ENCODE measurements at regions not wholly inside any gene's neighbourhood (a gene's known extent, or its start where the extent isn't known, plus 50 kb on each side); places are given as distances from the start of the nearest gene placed in this dataset.

DNA sequence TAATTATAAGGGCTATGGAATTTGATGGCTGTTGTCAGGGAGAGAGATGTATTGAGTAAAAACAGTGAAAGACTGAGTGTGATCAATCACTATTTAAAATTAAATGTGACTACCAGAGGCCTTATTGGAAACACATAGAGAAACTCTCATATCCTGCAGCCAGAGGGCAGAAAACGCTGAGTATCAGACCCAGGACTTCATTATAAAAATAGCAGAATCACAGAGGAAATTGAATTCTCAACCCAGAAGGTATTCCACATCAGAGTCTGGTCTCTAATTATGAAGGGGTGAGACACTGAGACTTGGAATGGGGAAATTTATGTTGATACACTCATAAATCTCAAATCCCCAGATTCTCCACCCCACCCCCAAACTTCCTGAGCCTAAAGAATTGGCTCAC, 69.5 kb upstream of the IL6 start:
- no peak for DNase-seq (ENCODE audit: low read depth)

- no peak for DNase-seq (ENCODE audit: low read depth)
Observed at GRCh38 chr7:22655781-22656180, 71.2 kb upstream of the IL6 start.

GRCh38 chr7:22654831-22655230, 72.2 kb upstream of the IL6 start:
- DNase-seq (ENCODE audit: low read depth) = no peak

GRCh38 chr7:22653951-22654350, 73.0 kb upstream of the IL6 start:
- DNase-seq (ENCODE audit: low read depth) = no peak

GRCh38 chr7:22651534-22652243, 75.3 kb upstream of the IL6 start:
- DNase-seq (ENCODE audit: low read depth) = no peak

- no peak for DNase-seq (ENCODE audit: low read depth)
Observed at GRCh38 chr7:22651036-22651435, 76.0 kb upstream of the IL6 start.

- no peak for DNase-seq (ENCODE audit: low read depth)
Observed at GRCh38 chr7:22649686-22650085, 77.3 kb upstream of the IL6 start.

DNA sequence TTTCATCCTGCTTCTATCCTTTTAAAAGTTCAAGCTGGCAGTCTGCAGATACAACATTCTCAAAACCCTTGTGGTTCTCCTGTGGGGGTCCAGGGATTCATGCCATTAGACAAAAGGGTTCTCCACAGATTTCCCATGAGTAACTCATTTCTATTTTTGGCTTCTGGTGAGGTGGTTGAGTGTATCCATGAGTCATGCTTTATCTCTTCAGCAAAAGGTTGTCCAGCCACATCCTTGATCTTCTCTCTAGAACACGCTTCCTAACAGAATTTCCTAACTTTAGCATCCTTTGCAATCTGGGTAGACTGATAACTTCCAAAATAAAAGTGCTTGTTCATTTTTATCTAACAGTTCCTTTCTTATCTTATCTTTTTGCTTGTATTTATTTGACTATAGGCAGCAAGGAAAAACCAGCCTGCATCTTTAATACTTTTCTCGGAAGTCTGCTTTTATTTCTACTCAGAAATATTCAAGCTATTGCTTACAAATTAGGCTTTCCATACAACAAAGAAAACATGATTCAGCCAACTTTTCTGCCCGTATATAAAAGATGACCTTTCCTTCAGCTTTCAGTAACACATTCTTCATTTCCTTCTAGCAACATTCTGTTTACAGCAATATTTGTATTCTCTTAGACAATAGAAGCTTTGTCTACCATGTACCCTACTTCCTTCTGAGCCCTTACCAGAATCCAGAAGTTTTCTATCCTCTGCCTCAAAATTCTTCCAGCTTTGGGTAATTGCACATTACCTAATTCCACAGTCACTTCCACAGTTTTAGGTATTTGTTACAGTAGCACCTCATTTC, 79.3 kb upstream of the IL6 start:
- DNase-seq (ENCODE audit: low read depth) = no peak

DNA sequence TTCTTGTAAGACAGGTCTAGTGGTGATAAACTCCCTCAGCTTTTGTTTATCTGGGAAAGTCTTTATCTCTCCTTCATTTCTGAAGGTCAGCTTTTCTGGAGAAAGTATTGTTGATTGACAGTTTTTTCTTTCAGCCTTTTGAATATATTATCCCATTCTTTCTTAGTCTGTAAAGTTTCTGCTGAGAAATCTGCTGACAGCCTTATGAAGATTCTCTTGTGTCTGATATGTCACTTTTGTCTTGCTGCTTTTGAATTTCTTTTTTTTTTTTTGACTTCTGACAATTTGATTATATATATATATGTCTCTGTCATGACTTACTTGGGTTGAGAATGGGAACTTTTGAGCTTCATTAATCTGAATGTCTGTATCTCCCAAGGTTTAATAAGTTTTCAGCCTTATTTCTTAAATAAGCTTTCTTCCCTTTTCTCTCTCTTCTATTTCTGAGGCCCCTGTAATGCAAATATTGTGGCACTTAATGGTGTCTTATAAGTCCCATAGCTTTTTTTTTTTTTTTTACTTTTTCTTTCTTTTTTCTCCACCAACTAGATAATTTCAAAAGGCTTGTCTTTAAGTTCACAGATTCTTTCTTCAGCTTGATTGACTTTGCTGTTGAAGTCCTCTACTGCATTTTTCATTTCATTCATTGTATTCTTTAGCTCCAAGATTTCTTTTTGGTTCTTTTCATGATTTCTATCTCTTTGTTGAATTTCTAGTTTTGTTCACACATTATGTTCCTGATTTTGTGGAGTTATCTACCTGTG, 81.4 kb upstream of the IL6 start:
- DNase-seq (ENCODE audit: low read depth) = no peak

DNA sequence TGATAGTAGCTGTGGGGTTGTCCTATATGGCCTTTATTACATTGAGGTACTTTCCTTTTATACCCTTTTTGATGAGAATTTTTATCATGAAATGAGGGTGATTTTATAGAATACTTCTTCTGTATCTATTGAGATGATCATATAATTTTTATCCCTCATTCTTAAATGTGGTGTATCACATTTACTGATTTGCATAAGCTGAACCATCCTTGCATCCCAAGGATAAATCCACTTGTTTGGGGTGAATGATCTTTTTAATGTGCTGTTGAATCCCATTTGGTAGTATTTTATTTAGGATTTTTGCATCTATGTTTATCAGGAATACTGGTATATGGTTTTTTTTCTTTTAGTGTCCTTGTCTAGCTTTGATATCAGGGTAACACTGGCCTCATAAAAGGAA, 84.5 kb upstream of the IL6 start:
- DNase-seq (ENCODE audit: low read depth) = no peak

- no peak for DNase-seq (ENCODE audit: low read depth)
Observed at GRCh38 chr7:22640269-22640668, 86.7 kb upstream of the IL6 start.

- DNase-seq (ENCODE audit: low read depth) = no peak
Observed at GRCh38 chr7:22639396-22639795, 87.6 kb upstream of the IL6 start.

DNA sequence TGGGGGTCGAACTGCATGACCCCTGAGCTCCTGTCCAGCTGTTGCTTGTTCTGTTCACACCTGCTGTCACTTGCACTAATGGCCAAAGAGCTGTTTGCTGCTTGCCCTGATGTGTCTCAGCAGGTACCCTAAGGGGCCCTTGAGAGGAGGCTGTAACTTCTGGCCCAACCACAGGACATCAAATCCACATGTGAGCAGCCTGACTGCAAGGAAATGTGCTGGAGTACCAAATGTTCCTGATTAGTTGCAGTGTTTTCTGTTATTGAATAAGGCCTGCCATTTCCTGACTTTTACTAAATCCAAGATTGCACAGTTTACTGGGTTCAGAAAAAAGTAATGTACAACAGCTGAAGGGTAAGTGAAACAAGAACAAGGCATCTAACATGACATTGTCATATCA, 91.7 kb upstream of the IL6 start:
- DNase-seq (ENCODE audit: low read depth) = no peak

DNA sequence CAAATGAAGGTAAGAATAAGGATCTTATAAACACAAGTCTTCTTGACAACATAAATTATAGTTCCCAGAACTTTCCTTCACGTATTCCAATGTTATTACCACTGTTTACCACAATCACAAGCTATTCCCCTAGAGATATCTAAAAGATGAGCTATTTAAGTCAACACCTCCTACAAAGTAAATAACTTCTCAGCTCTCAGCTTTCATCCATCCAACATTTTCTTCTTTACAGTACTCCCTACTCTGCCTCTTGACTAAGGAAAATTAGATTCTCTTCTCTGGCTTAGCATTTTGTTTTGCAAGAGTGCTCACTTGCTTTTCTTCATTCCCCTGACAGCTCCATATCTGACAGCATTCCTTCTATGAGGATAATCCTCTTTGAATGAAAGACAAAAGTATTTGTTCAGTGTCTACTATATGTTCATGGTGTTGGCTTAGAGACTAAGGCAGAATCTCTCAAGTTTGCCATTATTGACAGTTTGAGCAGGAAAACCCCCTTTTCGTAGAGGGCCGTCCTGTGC, 93.0 kb upstream of the IL6 start:
- DNase-seq (ENCODE audit: low read depth) = no peak

GRCh38 chr7:22633286-22633953, 93.6 kb upstream of the IL6 start:
- no peak for DNase-seq (ENCODE audit: low read depth)

DNA sequence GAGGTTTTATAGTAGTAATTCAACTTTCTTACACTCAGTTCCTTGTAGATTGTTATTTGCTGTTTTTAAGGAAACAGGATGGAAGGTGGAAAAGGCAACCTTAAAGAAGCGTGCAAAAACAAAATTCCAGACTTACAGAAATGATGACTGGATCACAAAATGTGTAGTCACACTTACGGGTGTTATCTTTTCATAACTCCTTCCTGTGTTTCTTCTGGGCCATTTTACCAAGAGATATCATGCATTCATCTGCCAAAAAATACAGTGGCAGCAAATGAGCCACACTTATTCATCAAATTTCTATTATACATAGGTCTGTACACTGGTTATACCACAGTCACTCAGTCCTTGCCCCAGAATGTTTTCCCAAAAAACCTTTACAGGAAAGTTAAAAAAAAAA, 94.3 kb upstream of the IL6 start:
- no peak for DNase-seq (ENCODE audit: low read depth)

- DNase-seq (ENCODE audit: low read depth) = no peak
Observed at GRCh38 chr7:22631730-22632129, 95.3 kb upstream of the IL6 start.

DNA sequence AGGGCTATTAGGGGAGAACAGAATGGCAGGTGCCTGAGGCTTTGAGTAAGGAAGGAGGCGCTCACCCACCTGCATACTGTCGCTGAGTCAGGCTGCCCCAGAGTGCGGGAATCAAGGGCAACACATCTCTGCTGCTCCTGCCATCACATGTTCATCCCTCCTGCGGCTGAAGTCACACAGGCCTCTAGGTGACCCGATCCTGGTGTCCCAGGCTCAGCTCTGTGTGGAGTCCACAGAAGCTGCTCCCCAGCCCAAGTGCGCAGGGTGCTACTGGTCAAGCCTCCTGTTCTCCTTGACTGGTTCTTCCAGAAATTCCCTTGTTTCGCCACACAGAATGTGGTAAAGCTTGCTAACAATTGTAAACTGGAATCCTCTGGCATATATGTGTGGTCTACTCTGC, 96.9 kb upstream of the IL6 start:
- DNase-seq (ENCODE audit: low read depth) = no peak

DNA sequence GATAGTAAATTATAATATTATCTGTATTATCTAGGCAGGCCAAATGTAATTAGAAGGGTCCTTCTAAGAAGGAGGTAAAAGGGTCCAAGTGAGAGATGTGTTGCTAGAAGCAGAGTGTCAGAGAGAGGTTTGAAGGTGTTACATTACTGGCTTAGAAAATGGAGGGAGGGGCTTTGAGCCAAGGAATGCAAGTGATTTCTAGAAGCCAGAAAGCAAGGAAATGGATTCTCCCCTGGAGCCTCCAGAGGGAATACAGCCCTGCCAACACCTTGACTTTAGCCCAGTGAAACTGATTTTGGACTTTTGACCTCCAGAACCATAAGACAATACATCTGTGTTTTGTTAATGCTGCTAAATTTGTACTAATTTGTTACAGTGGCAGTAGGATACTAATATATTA, 97.9 kb upstream of the IL6 start:
- no peak for DNase-seq (ENCODE audit: low read depth)

GRCh38 chr7:22628112-22628511, 98.9 kb upstream of the IL6 start:
- DNase-seq (ENCODE audit: low read depth) = no peak

GRCh38 chr7:22627136-22627535, 99.9 kb upstream of the IL6 start:
- DNase-seq (ENCODE audit: low read depth) = no peak

GRCh38 chr7:22625251-22625650, 101.7 kb upstream of the IL6 start:
- DNase-seq (ENCODE audit: low read depth) = no peak

Data from stimulated activated CD4-positive, alpha-beta T cell treated with anti-CD3 and anti-CD28 coated beads, Interleukin-2, amount 100 ng/mL, for 4 hours (primary cell).